Midbrain (tissue), 1 donor: ENCODE measurements at regions not wholly inside any gene's neighbourhood (a gene's known extent, or its start where the extent isn't known, plus 50 kb on each side); places are given as distances from the start of the nearest gene placed in this dataset.

Experiments
- DNase-seq: peaks from one replicate; lab custom pipeline; 2025; lab: John Stamatoyannopoulos, UW

- no peak for DNase-seq
These were observed 133.0 kb upstream of the ZNF32 start for GRCh38 chr10:43781480-43782361.

GRCh38 chr10:43778571-43778970 lies 129.9 kb upstream of the ZNF32 start:
- no peak for DNase-seq

- DNase-seq: no peak
These were observed 126.7 kb upstream of the ZNF32 start for GRCh38 chr10:43775384-43775783.

- no peak for DNase-seq
These were observed 125.6 kb upstream of the ZNF32 start for GRCh38 chr10:43774234-43774769.

GRCh38 chr10:43773736-43774135 lies 125.1 kb upstream of the ZNF32 start:
- no peak for DNase-seq

GRCh38 chr10:43772171-43772570 lies 123.5 kb upstream of the ZNF32 start:
- DNase-seq: no peak

GRCh38 chr10:43771675-43772074 lies 123.0 kb upstream of the ZNF32 start:
- no peak for DNase-seq

GRCh38 chr10:43765516-43765915 lies 116.8 kb upstream of the ZNF32 start:
- no peak for DNase-seq

- DNase-seq: no peak
These were observed 115.2 kb upstream of the ZNF32 start for GRCh38 chr10:43763846-43764245.

GRCh38 chr10:43760514-43760913 lies 111.8 kb upstream of the ZNF32 start:
- no peak for DNase-seq

- no peak for DNase-seq
These were observed 110.5 kb upstream of the ZNF32 start for GRCh38 chr10:43759216-43759615.

GRCh38 chr10:43756341-43756740 lies 107.7 kb upstream of the ZNF32 start:
- no peak for DNase-seq

GRCh38 chr10:43754569-43755260 lies 106.0 kb upstream of the ZNF32 start:
- DNase-seq: no peak

- DNase-seq: no peak
These were observed 104.8 kb upstream of the ZNF32 start for GRCh38 chr10:43753397-43754061.

- DNase-seq: no peak
These were observed 104.0 kb upstream of the ZNF32 start for GRCh38 chr10:43752682-43753081.

GRCh38 chr10:43751646-43752045 lies 103.0 kb upstream of the ZNF32 start:
- DNase-seq: no peak

GRCh38 chr10:43749940-43750552 lies 101.4 kb upstream of the ZNF32 start:
- no peak for DNase-seq

- no peak for DNase-seq
These were observed 100.5 kb upstream of the ZNF32 start for GRCh38 chr10:43749145-43749576.

- DNase-seq: no peak
These were observed 99.9 kb upstream of the ZNF32 start for GRCh38 chr10:43748560-43748959.

- DNase-seq: no peak
These were observed 98.2 kb upstream of the ZNF32 start for GRCh38 chr10:43746906-43747305.

- DNase-seq: no peak
These were observed 90.5 kb upstream of the ZNF32 start for GRCh38 chr10:43739161-43739560.

GRCh38 chr10:43737003-43737402 lies 88.3 kb upstream of the ZNF32 start:
- DNase-seq: no peak
